CD4-positive, alpha-beta T cell (primary cell): ENCODE measurements at regions not wholly inside any gene's neighbourhood (a gene's known extent, or its start where the extent isn't known, plus 50 kb on each side); places are given as distances from the start of the nearest gene placed in this dataset.

ENCODE experiments used
- ATAC-seq: fragments of 200-7000 bp; cut with Tn5 transposase; one replicate; pipeline ENCODE4 v1.10.0; 2022; ENCODE audit warnings: mild to moderate bottlenecking; ENCODE audit not compliant: poor library complexity
- CTCF ChIA-PET: fragments of 350-600 bp; sonication (Branson Sonifier 250); formaldehyde crosslinking; loops from one replicate; lab custom pipeline; 2021; ENCODE audit warnings: antibody characterized with exemption, inconsistent platforms; lab: Charles Lee
- POLR2A ChIA-PET: fragments of 350-600 bp; sonication (Branson Sonifier 250); formaldehyde crosslinking; loops from one replicate; lab custom pipeline; 2021; ENCODE audit warnings: antibody characterized with exemption, inconsistent platforms; lab: Charles Lee
- DNase-seq, 14 experiments: peaks; one replicate each; pipeline ENCODE4 v3.0.0-alpha.2; 2013 to 2020; ENCODE audit warnings: mixed read lengths in 2 of 14
- H3K27ac ChIP-seq, 2 donors: one replicate each; pipeline versions ENCODE4 v1.5.1 to v1.7.0; 2013; ENCODE audit warnings: low read length in 2 of 2, low read depth in 1 of 2, mild to moderate bottlenecking in 1 of 2
- H3K27me3 ChIP-seq, 2 experiments: 1 replicate in 1 of 2; 2 replicates in 1 of 2; pipeline versions ENCODE4 v1.6.1 to v1.7.0; 2013; ENCODE audit warnings: low read length in 2 of 2, control low read depth in 1 of 2, mild to moderate bottlenecking in 1 of 2, moderate library complexity in 1 of 2; ENCODE audit not compliant: insufficient read depth in 2 of 2, control insufficient read depth in 1 of 2
- H3K36me3 ChIP-seq: one replicate; pipeline ENCODE4 v1.6.1; 2013; ENCODE audit warnings: low read length, control low read depth; ENCODE audit not compliant: insufficient read depth
- H3K4me1 ChIP-seq: one replicate; pipeline ENCODE4 v1.6.1; 2013; ENCODE audit warnings: low read length, control low read depth; ENCODE audit not compliant: insufficient read depth
- H3K4me3 ChIP-seq: one replicate; pipeline ENCODE4 v1.5.1; 2013; ENCODE audit warnings: mild to moderate bottlenecking, low read length, moderate library complexity
- H3K9me3 ChIP-seq, 2 experiments: 1 replicate in 1 of 2; 2 replicates in 1 of 2; pipeline versions ENCODE4 v1.6.1 to v1.7.0; 2013; ENCODE audit warnings: low read length in 2 of 2, mild to moderate bottlenecking in 2 of 2, control low read depth in 1 of 2, moderate library complexity in 1 of 2; ENCODE audit not compliant: control insufficient read depth in 1 of 2, insufficient read depth in 1 of 2
- H3K27ac Mint-ChIP-seq: one replicate; pipeline ENCODE4 v1.8.0; 2020; ENCODE audit warnings: mixed read lengths
- H3K27me3 Mint-ChIP-seq: one replicate; pipeline ENCODE4 v1.8.0; 2021; ENCODE audit warnings: mixed read lengths
- H3K36me3 Mint-ChIP-seq: one replicate; pipeline ENCODE4 v1.8.0; 2021; ENCODE audit warnings: low read depth, mixed read lengths
- H3K4me1 Mint-ChIP-seq: one replicate; pipeline ENCODE4 v1.8.0; 2021; ENCODE audit warnings: low read depth, mixed read lengths
- H3K4me3 Mint-ChIP-seq: one replicate; pipeline ENCODE4 v1.8.0; 2020; ENCODE audit warnings: mild to moderate bottlenecking, mixed read lengths
- H3K9me3 Mint-ChIP-seq: one replicate; pipeline ENCODE4 v1.8.0; 2020; ENCODE audit warnings: mixed read lengths
- intact Hi-C, 2 experiments: fragments of 100-400 bp; cut with DNase I in 1 of 2; cut with micrococcal nuclease in 1 of 2; formaldehyde crosslinking; loops; one replicate each; pipeline versions ENCODE4 v1.15.1 to v1.9.0; 2023 to 2025; cut with DNase I, micrococcal nuclease
- TF ChIP-seq, protein P1 (sequence below): fragments of 200-600 bp; IDR thresholded peaks from one replicate; pipeline ENCODE4 v1.8.0; 2022; ENCODE audit warnings: antibody characterized with exemption, mild to moderate bottlenecking

- no peak for DNase-seq
- CTCF ChIA-PET: no interaction called here
These were observed 901.5 kb downstream of the TBC1D22A start for GRCh38 chr22:47663615-47664605.

GRCh38 chr22:47659467-47660223 lies 897.2 kb downstream of the TBC1D22A start:
- Histone ChIP-seq H3K4me3 (no peak overlapping the region), H3K27me3 (no peaks in the 10 kb centered on the region), H3K36me3 (no peaks in the 10 kb centered on the region), H3K4me1 (no peaks in the 10 kb centered on the region), H3K9me3 (peaks cover 0 to 19% of the 10 kb centered on the region in 2 experiments), H3K27ac (no peak overlapping the region)
- Mint-ChIP-seq H3K27me3 (no peaks in the 10 kb centered on the region), H3K36me3 (no peaks in the 10 kb centered on the region), H3K4me3 (no peak overlapping the region), H3K27ac (no peak overlapping the region), H3K9me3 (peaks cover 3% of the 10 kb centered on the region), H3K4me1 (no peaks in the 10 kb centered on the region)
- CTCF ChIA-PET: no interaction called here
- ATAC-seq: no peak
- POLR2A ChIA-PET: no interaction called here
- intact Hi-C loops: no loop called here
- no peak for DNase-seq
- TF ChIP-seq, protein P1, sequence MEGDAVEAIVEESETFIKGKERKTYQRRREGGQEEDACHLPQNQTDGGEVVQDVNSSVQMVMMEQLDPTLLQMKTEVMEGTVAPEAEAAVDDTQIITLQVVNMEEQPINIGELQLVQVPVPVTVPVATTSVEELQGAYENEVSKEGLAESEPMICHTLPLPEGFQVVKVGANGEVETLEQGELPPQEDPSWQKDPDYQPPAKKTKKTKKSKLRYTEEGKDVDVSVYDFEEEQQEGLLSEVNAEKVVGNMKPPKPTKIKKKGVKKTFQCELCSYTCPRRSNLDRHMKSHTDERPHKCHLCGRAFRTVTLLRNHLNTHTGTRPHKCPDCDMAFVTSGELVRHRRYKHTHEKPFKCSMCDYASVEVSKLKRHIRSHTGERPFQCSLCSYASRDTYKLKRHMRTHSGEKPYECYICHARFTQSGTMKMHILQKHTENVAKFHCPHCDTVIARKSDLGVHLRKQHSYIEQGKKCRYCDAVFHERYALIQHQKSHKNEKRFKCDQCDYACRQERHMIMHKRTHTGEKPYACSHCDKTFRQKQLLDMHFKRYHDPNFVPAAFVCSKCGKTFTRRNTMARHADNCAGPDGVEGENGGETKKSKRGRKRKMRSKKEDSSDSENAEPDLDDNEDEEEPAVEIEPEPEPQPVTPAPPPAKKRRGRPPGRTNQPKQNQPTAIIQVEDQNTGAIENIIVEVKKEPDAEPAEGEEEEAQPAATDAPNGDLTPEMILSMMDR: no peak

More at GRCh38 chr22:47663615-47664605, 901.5 kb downstream of the TBC1D22A start:
- no peaks in the 10 kb centered on the region for H3K27me3 Mint-ChIP-seq
- H3K36me3 ChIP-seq: no peaks in the 10 kb centered on the region
- no peak overlapping the region for H3K4me3 ChIP-seq
- no peak for ATAC-seq
- intact Hi-C loops: no loop called here
- peaks cover 0 to 6% of the 10 kb centered on the region in 2 experiments for H3K9me3 ChIP-seq
- TF ChIP-seq, protein P1: no peak
- no peaks in the 10 kb centered on the region for H3K27me3 ChIP-seq
- H3K4me1 Mint-ChIP-seq: no peaks in the 10 kb centered on the region
- H3K9me3 Mint-ChIP-seq: peaks cover 3% of the 10 kb centered on the region
- no peaks in the 10 kb centered on the region for H3K4me1 ChIP-seq
- no peak overlapping the region for H3K27ac Mint-ChIP-seq
- POLR2A ChIA-PET: no interaction called here
- no peaks in the 10 kb centered on the region for H3K36me3 Mint-ChIP-seq
- no peak overlapping the region for H3K27ac ChIP-seq
- H3K4me3 Mint-ChIP-seq: no peak overlapping the region

DNA sequence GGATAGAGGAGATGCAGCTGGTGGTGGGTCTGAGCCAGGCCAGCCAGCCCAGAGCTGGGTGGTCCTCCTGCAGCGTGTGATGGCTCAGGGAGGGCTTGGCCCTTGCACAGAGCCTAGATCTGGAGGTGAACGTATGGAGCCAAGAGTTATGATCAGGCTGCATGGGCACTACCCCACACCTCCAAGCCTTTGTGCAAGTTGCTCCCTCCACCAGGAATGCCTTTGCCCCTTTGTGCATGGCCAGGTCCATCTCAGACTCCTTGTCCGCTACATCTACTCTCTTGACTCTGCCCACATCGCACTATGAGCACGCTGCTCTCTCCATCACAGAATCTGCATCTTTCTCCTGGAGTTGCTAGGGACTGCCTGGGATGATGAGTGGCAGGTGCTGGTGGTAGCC lies 895.7 kb downstream of the TBC1D22A start:
- no peak overlapping the region for H3K4me3 ChIP-seq
- POLR2A ChIA-PET: no interaction called here
- no peak overlapping the region for H3K27ac Mint-ChIP-seq

More for the DNA sequence above, 895.7 kb downstream of the TBC1D22A start:
- intact Hi-C loops: no loop called here
- TF ChIP-seq, protein P1: no peak
- CTCF ChIA-PET: no interaction called here
- H3K4me1 Mint-ChIP-seq: no peaks in the 10 kb centered on the region
- DNase-seq: no peak
- H3K36me3 Mint-ChIP-seq: no peaks in the 10 kb centered on the region
- Histone ChIP-seq H3K4me1 (no peaks in the 10 kb centered on the region), H3K27ac (no peak overlapping the region), H3K9me3 (peaks cover 0 to 23% of the 10 kb centered on the region in 2 experiments), H3K27me3 (no peaks in the 10 kb centered on the region), H3K36me3 (no peaks in the 10 kb centered on the region)
- no peak overlapping the region for H3K4me3 Mint-ChIP-seq
- no peaks in the 10 kb centered on the region for H3K27me3 Mint-ChIP-seq
- peaks cover 3% of the 10 kb centered on the region for H3K9me3 Mint-ChIP-seq
- no peak for ATAC-seq
